Hepatocyte (in vitro differentiated cells): ENCODE measurements at regions not wholly inside any gene's neighbourhood (a gene's known extent, or its start where the extent isn't known, plus 50 kb on each side); places are given as distances from the start of the nearest gene placed in this dataset.

Source experiments
- CTCF ChIP-seq: fragments of 200-600 bp; sonication (generic); IDR thresholded peaks from 2 replicates; pipeline ENCODE4 v1.5.1; 2016; ENCODE audit warnings: antibody characterized with exemption, mild to moderate bottlenecking; ENCODE audit not compliant: poor library complexity
- EZH2 ChIP-seq: fragments of 200-600 bp; sonication (generic); IDR thresholded peaks from 2 replicates; pipeline ENCODE4 v1.6.1; 2016; ENCODE audit warnings: antibody characterized with exemption, mild to moderate bottlenecking, borderline replicate concordance

GRCh38 chrX:14398725-14399124 is 130.6 kb upstream of the GLRA2 start:
- TF ChIP-seq CTCF (no peak), EZH2 (no peak)
